Stimulated activated CD8-positive, alpha-beta memory T cell treated with anti-CD3 and anti-CD28 coated beads, Interleukin-12 subunit alpha, Interleukin-12 subunit beta, amount 100 ng/mL, for 24 hours (primary cell): ENCODE measurements at regions not wholly inside any gene's neighbourhood (a gene's known extent, or its start where the extent isn't known, plus 50 kb on each side); places are given as distances from the start of the nearest gene placed in this dataset.

Experiments
- DNase-seq: peaks from one replicate; pipeline ENCODE4 v3.0.0-alpha.2; 2020; ENCODE audit errors: extremely low read depth

- no peak for DNase-seq
These were observed 204.4 kb downstream of the FAM76B start for GRCh38 chr11:95585069-95585751.

GRCh38 chr11:95584589-95584988 lies 205.0 kb downstream of the FAM76B start:
- no peak for DNase-seq

- no peak for DNase-seq
These were observed 205.4 kb downstream of the FAM76B start for GRCh38 chr11:95584180-95584579.

- no peak for DNase-seq
These were observed 211.7 kb downstream of the FAM76B start for GRCh38 chr11:95577716-95578460.

DNA sequence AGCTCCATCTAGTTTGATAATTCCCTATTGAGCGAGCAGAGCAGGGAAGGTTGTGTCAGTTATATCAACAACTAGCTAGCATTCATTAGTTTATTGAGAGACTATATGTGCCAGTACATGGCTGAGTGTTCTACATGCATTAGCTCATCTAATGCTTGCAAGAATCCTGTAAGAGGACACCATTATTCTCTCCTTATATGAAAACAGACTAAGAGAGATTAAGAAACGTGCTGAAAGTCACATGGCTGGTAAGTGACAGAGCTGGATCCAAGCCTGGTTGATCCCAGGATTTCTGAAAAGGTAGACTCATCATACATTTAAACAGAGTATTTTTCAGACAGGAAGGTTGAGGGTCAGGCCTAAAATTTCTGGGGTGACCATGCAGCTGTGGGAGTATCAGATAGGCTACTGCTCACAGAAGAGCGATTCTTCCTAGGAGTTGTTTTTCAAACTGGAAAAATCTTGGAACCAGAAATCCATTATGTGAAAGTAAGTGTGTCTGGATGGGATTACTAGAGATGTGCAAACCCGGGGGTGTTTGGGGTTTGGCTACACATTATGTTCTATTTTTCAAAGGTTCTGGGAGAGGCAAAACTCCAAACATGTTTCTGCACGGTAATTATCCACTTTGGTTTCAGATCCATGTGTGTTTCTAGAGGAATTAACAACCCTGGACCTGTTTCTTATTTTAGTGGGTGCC lies 213.3 kb downstream of the FAM76B start:
- no peak for DNase-seq

GRCh38 chr11:95575517-95575916 lies 214.1 kb downstream of the FAM76B start:
- DNase-seq = no peak

DNA sequence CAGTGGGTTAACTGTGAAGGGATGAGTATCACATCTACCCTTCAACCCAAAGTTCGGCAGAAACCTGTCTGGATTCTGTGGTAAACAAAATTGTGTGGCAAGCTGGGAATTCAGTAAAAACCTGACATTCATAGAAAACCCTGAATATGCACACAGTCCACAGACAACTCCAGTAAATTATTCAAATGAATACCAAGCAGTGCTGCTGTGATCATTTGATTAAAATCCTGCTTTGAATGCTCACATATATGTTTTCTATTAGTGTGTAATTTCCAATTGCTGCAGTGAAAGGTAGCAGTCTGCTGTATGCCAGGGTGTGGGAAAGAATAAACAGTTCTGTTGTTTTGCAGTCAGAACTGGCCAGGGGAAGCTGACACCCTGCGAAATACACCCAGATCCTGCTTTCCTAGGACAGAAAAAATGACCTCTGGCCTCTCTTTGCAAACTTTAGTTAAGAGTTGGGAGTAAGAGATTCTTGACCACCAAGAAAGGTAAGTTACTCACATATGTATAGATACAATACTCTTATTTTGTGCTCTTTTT lies 217.8 kb downstream of the FAM76B start:
- no peak for DNase-seq

- DNase-seq = no peak
These were observed 218.7 kb downstream of the FAM76B start for GRCh38 chr11:95570845-95571244.

- DNase-seq = no peak
These were observed 220.4 kb downstream of the FAM76B start for GRCh38 chr11:95569207-95569606.

- DNase-seq = no peak
These were observed 221.3 kb downstream of the FAM76B start for GRCh38 chr11:95568281-95568680.

GRCh38 chr11:95567685-95568084 lies 221.9 kb downstream of the FAM76B start:
- DNase-seq = no peak

DNA sequence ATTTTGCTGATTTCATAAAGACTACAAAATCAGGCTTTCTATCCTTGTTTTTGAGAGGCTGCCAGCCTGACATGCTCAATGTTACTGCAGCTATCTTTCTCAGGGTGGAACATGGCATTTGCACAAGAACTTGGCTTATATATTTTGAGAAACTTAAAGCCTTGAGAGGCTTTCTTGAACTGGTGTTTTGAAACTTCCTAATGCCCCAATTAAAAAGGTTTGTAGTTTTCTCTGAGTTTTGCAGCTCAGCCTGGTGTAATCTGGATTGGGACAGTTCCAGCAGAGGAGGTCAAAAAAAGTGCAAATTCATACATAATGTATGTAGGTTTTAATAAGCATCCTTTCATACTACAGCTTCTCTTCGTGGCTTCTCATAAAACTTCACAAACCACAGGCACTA lies 223.4 kb downstream of the FAM76B start:
- no peak for DNase-seq

- DNase-seq = no peak
These were observed 223.8 kb downstream of the FAM76B start for GRCh38 chr11:95565724-95566141.

DNA sequence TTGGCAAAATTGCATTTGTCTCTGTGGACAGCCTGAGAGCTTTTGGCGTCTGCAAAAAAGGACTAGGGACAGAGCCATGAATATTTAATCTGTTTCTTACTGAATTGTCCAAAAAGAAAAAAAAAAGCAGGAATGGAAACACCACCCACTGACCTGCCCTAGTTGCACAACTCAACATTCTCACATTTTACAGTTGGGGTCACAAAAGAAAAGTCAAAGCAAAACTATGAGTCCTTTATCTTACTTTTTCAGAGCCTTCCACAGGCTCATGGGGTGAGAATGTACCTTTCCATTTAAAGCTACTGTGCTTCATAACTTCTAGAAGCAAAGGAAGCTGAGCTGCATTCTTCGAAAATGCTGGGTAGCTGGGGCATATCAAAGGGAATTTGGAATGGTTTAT lies 225.7 kb downstream of the FAM76B start:
- DNase-seq = no peak

GRCh38 chr11:95563173-95563572 lies 226.4 kb downstream of the FAM76B start:
- DNase-seq = no peak

DNA sequence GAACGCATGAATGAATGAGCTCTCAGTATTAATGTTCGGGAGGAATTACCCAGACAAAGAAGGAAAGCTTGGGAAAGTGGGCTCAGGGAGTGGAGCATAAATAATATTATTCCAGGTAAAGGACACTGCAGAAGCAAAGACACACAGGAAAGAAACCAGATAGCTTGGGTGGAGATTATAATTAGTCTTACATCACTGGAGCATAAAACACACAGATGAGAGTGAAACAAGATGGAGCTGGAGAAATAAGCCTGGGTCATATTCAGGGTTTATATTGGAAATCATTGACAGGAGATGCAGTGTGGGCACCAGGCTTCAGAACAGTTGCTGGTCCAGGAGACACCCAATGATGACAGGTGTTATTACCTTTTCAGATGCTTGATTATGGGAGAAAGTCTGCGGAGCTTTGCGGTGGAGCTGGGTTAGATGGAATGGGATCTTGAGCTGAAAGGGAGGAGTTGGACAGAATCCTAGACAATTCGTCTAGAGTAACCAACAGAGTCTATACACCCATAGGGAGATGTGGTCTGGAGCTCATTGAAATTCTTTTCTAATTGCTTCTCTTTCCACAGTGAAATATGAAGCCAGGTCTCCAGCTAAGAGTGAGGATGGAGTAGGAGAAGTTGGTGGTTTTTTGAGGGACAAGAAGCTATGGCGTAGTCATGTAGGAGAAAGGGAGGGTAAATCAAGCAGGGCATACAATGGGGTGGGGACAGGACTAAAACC lies 227.2 kb downstream of the FAM76B start:
- no peak for DNase-seq

- DNase-seq = no peak
These were observed 229.7 kb downstream of the FAM76B start for GRCh38 chr11:95559899-95560298.

DNA sequence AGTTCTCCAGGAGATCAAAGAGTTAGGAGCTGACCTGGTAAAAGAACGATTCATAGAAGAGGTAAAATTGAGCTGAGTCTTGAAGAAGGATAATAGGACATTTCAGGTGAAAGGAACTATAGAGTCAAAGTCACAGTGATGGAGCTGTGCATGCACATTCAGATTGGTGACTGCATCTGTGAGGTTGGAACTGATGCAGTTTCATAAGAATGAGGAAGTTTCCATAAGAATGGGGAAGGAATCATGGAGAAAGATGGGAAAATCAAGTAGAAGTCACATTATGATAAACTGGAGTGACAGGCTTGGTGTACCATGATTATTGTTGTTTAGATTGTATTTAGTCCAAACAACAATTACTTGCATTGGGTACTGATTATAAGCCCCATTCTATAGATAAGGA lies 232.2 kb downstream of the FAM76B start:
- no peak for DNase-seq

- DNase-seq = no peak
These were observed 233.0 kb downstream of the FAM76B start for GRCh38 chr11:95556342-95557163.

DNA sequence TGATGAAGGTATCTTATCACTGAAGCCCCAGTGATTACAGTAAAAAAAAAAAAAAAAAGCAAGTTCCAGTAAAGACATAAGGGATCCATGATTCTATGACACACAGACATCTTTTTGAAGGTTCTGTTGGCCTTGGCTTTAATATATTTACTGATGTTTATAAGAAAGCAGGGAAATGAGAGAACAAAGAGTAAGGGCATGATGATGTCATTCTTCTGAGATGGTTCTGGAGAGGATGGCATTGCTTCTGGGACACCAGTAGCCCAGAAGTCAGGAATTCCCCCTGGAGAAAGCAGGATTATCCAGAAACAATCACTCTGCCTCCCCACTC lies 233.6 kb downstream of the FAM76B start:
- no peak for DNase-seq

DNA sequence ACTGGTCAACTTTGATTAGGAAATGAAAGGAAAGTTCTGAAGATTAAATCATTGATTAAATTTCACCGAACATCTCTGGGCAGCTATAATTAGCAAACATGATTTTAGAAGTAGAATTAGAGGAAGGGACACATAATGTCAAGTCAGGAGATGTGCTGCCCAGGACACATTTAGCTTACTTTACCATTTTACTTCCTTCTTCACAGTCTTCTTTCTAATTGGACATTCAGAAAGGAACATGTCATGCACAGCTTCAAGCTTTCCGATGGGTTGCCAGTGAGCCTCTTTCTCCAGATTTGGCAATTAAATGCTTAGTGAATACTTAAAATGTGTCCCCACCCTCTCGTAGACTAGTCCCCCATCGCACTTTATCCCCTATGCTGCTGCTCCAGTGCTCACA lies 234.7 kb downstream of the FAM76B start:
- DNase-seq = no peak
